Astrocyte (in vitro differentiated cells and primary cell): ENCODE measurements at regions not wholly inside any gene's neighbourhood (a gene's known extent, or its start where the extent isn't known, plus 50 kb on each side); places are given as distances from the start of the nearest gene placed in this dataset.

Experiments used
- EZH2 ChIP-seq: IDR thresholded peaks from 2 replicates; pipeline ENCODE4 v1.6.1; 2012; ENCODE audit warnings: mild to moderate bottlenecking, low read length, inconsistent platforms; ENCODE audit not compliant: insufficient read depth
- TF ChIP-seq, protein P1 (sequence below): IDR thresholded peaks from 2 replicates; pipeline ENCODE4 v1.5.1; 2011; ENCODE audit warnings: low read depth, mild to moderate bottlenecking, inconsistent platforms, low read length, moderate library complexity; ENCODE audit not compliant: insufficient read depth

DNA sequence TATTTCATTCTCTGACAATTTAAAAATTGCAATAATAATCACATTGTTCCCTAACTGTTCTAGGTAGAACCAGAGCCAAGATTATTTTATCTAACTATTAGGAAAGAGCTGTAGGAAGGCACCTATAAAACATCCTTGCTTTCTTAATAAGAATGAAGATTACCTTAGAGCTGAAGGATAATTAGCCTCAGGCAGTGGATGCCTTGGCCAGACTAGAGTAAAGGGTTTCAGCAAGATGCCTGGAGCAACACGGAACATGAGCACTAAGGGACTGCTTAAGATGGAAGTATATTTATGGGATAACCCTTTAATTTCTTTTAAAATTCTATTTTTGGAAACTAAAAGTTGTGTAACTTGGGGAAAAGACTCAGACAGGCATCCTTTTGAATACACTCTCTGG is 456.6 kb upstream of the RBMS3 start:
- TF ChIP-seq EZH2 = no peak
- TF ChIP-seq, protein P1, sequence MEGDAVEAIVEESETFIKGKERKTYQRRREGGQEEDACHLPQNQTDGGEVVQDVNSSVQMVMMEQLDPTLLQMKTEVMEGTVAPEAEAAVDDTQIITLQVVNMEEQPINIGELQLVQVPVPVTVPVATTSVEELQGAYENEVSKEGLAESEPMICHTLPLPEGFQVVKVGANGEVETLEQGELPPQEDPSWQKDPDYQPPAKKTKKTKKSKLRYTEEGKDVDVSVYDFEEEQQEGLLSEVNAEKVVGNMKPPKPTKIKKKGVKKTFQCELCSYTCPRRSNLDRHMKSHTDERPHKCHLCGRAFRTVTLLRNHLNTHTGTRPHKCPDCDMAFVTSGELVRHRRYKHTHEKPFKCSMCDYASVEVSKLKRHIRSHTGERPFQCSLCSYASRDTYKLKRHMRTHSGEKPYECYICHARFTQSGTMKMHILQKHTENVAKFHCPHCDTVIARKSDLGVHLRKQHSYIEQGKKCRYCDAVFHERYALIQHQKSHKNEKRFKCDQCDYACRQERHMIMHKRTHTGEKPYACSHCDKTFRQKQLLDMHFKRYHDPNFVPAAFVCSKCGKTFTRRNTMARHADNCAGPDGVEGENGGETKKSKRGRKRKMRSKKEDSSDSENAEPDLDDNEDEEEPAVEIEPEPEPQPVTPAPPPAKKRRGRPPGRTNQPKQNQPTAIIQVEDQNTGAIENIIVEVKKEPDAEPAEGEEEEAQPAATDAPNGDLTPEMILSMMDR = no peak
